Nephron (organoid): ENCODE measurements at regions not wholly inside any gene's neighbourhood (a gene's known extent, or its start where the extent isn't known, plus 50 kb on each side); places are given as distances from the start of the nearest gene placed in this dataset.
"Not testable (repeated sequence)": the region's sequence is repeated elsewhere in the genome, so short reads cannot be mapped to it uniquely, and the experiment has no call there.

Experiments used
- H3K27ac Mint-ChIP-seq, 3 experiments: 2 replicates each; pipeline ENCODE4 v1.8.0; 2020; ENCODE audit warnings: mixed read lengths in 3 of 3, mild to moderate bottlenecking in 2 of 3, moderate library complexity in 1 of 3
- H3K27me3 Mint-ChIP-seq: 2 replicates; pipeline ENCODE4 v1.8.0; 2021; ENCODE audit warnings: low read depth, mild to moderate bottlenecking, moderate library complexity, mixed read lengths
- H3K36me3 Mint-ChIP-seq: 2 replicates; pipeline ENCODE4 v1.8.0; 2020; ENCODE audit warnings: low read depth, mixed read lengths
- H3K4me1 Mint-ChIP-seq: 2 replicates; pipeline ENCODE4 v1.8.0; 2020; ENCODE audit warnings: mixed read lengths
- H3K4me3 Mint-ChIP-seq, 3 experiments: 2 replicates each; pipeline ENCODE4 v1.8.0; 2020; ENCODE audit warnings: mild to moderate bottlenecking in 3 of 3, mixed read lengths in 3 of 3, moderate library complexity in 2 of 3
- H3K9me3 Mint-ChIP-seq: 2 replicates; pipeline ENCODE4 v1.8.0; 2020; ENCODE audit warnings: mixed read lengths
- CTCF ChIP-seq, 3 experiments: fragments of 200-600 bp; sonication (generic); IDR thresholded peaks; one replicate each; pipeline ENCODE4 v1.5.0; 2021; ENCODE audit warnings: antibody characterized with exemption in 3 of 3; ENCODE audit not compliant: unreplicated experiment in 3 of 3

- H3K9me3 Mint-ChIP-seq, H3K36me3 Mint-ChIP-seq, H3K27ac Mint-ChIP-seq, H3K4me1 Mint-ChIP-seq, H3K4me3 Mint-ChIP-seq: not testable (repeated sequence)
- peaks cover 31% of the 10 kb centered on the region for H3K27me3 Mint-ChIP-seq
Observed at GRCh38 chr17:21470422-21470821, 94.3 kb downstream of the KCNJ12 start.

- H3K27ac Mint-ChIP-seq: no peak overlapping the region
- no peak overlapping the region for H3K4me3 Mint-ChIP-seq
- H3K36me3 Mint-ChIP-seq: no peaks in the 10 kb centered on the region
- H3K27me3 Mint-ChIP-seq: peaks cover 31% of the 10 kb centered on the region
- no peak for TF ChIP-seq CTCF (IDR thresholded peaks at IDR 0.05; ENCODE audit: unreplicated experiment in 3 of 3)
- no peaks in the 10 kb centered on the region for H3K4me1 Mint-ChIP-seq
- no peaks in the 10 kb centered on the region for H3K9me3 Mint-ChIP-seq
Observed at GRCh38 chr17:21470861-21471260, 94.7 kb downstream of the KCNJ12 start.

- no peak overlapping the region for H3K27ac Mint-ChIP-seq
- H3K9me3 Mint-ChIP-seq: no peaks in the 10 kb centered on the region
- no peak overlapping the region for H3K4me3 Mint-ChIP-seq
- H3K4me1 Mint-ChIP-seq: no peaks in the 10 kb centered on the region
- no peak for TF ChIP-seq CTCF (IDR thresholded peaks at IDR 0.05; ENCODE audit: unreplicated experiment in 3 of 3)
- H3K27me3 Mint-ChIP-seq: peaks cover 21% of the 10 kb centered on the region
- no peaks in the 10 kb centered on the region for H3K36me3 Mint-ChIP-seq
Observed at GRCh38 chr17:21474815-21475214, 98.7 kb downstream of the KCNJ12 start.

- no peaks in the 10 kb centered on the region for H3K9me3 Mint-ChIP-seq
- no peak for TF ChIP-seq CTCF (IDR thresholded peaks at IDR 0.05; ENCODE audit: unreplicated experiment in 3 of 3)
- H3K36me3 Mint-ChIP-seq: no peaks in the 10 kb centered on the region
- H3K4me3 Mint-ChIP-seq: no peak overlapping the region
- H3K27me3 Mint-ChIP-seq: peaks cover 25% of the 10 kb centered on the region
- no peak overlapping the region for H3K27ac Mint-ChIP-seq
- no peaks in the 10 kb centered on the region for H3K4me1 Mint-ChIP-seq
Observed at GRCh38 chr17:21475571-21475970, 99.4 kb downstream of the KCNJ12 start.

GRCh38 chr17:21476867-21477266 lies 100.7 kb downstream of the KCNJ12 start:
- no peak overlapping the region for H3K27ac Mint-ChIP-seq
- peaks cover 27% of the 10 kb centered on the region for H3K27me3 Mint-ChIP-seq
- H3K4me1 Mint-ChIP-seq: no peaks in the 10 kb centered on the region
- no peaks in the 10 kb centered on the region for H3K9me3 Mint-ChIP-seq
- TF ChIP-seq CTCF (IDR thresholded peaks at IDR 0.05; ENCODE audit: unreplicated experiment in 3 of 3): no peak
- H3K36me3 Mint-ChIP-seq: no peaks in the 10 kb centered on the region
- H3K4me3 Mint-ChIP-seq: no peak overlapping the region

- Mint-ChIP-seq H3K27ac (no peak overlapping the region), H3K36me3 (no peaks in the 10 kb centered on the region), H3K9me3 (no peaks in the 10 kb centered on the region), H3K4me1 (peaks cover 7% of the 10 kb centered on the region), H3K4me3 (no peak overlapping the region), H3K27me3 (peaks cover 34% of the 10 kb centered on the region)
- no peak for TF ChIP-seq CTCF (IDR thresholded peaks at IDR 0.05; ENCODE audit: unreplicated experiment in 3 of 3)
Observed at GRCh38 chr17:21482189-21482865, 106.2 kb downstream of the KCNJ12 start.

- H3K4me3 Mint-ChIP-seq, H3K4me1 Mint-ChIP-seq, H3K9me3 Mint-ChIP-seq, H3K36me3 Mint-ChIP-seq, H3K27ac Mint-ChIP-seq: not testable (repeated sequence)
- H3K27me3 Mint-ChIP-seq: peaks cover 28% of the 10 kb centered on the region
Observed at GRCh38 chr17:21488043-21488442, 111.9 kb downstream of the KCNJ12 start.
